NCI-H2107 (cell line): ENCODE measurements at regions not wholly inside any gene's neighbourhood (a gene's known extent, or its start where the extent isn't known, plus 50 kb on each side); places are given as distances from the start of the nearest gene placed in this dataset.

ENCODE experiments used
- DNase-seq: peaks from one replicate; lab custom pipeline; 2025; lab: John Stamatoyannopoulos, UW

- no peak for DNase-seq
Observed at GRCh38 chr16:49127103-49127502, 154.5 kb downstream of the CBLN1 start.

DNA sequence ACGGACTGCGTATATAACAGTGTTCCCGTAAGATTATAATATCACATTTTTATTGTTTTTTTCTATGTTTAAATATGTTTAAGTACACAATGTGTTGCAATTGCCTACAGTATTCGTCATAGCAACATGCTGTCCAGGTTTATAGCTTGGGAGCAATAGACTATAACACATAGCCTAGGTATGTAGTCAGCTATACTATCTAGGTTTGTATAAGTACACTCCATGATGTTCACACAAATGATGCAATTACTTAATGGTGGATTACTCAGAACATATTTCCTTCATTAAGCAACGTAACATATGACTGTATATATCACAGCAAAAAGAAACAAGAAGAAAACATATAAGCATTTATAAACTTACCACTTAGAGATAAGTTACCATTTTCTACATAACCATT, 160.0 kb downstream of the CBLN1 start:
- no peak for DNase-seq

- DNase-seq: no peak
Observed at GRCh38 chr16:49120631-49121030, 161.0 kb downstream of the CBLN1 start.

- no peak for DNase-seq
Observed at GRCh38 chr16:49116873-49117272, 164.8 kb downstream of the CBLN1 start.

GRCh38 chr16:49115956-49116355, 165.7 kb downstream of the CBLN1 start:
- DNase-seq: no peak

- no peak for DNase-seq
Observed at GRCh38 chr16:49112754-49113153, 168.9 kb downstream of the CBLN1 start.

- no peak for DNase-seq
Observed at GRCh38 chr16:49111351-49111750, 170.3 kb downstream of the CBLN1 start.

GRCh38 chr16:49108611-49109010, 173.0 kb downstream of the CBLN1 start:
- peak; percentile 21 for DNase-seq

DNA sequence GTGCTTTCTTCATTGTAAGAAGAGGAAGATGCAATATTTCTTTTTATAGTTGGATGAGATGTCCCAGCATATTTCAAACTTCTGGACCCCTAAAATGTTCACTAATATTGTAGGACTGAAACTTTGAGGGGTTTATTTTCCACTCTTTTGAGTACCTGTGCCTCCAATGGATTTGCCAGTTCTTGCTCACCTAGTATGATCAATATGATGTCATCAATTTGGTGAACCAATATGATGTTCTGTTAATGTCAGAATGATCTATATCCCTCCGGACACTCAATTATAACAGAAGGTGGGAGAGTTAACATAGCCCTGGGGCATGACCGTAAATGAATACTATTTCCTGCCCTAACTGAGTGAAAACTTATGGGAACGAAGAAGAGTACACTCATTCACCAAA, 178.3 kb downstream of the CBLN1 start:
- no peak for DNase-seq

GRCh38 chr16:49101997-49102396, 179.6 kb downstream of the CBLN1 start:
- no peak for DNase-seq

DNA sequence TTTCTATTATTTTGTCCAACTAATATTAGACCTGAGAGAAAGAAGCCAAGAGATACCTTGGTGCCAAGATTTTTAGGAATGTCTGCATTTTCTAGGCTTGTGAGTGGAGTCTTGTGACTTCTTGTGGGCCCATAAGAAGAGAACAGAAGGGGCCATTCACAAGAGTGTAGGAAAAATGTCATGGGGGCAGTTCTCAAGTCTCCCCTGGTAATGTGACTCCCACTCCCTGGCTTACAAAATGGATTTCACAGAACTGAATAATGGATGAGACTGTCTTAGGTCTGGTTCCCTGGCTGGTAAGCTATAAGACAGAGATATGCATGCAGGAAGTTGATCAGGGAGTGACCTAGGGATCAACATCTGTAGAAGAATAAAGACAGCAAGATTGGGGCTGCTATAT, 181.3 kb downstream of the CBLN1 start:
- no peak for DNase-seq

DNA sequence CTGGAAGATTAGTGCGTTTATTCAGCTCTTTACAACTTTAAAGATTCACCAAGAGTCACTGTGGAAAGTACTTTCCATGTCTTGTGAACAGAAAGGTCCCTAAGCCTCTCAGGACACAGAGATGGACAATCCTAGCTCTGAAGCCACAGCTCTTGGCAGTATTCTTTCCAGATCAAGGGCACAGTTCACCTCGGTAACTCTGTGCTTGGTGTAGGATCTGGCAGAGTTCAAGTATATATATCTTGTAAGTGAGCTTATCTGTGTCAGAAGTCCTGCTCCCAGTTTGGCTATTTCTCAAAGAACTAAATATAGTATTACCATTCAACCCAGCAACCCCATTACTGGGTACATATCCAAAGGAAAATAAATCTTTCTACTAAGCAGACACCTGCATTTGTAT, 183.7 kb downstream of the CBLN1 start:
- no peak for DNase-seq

DNA sequence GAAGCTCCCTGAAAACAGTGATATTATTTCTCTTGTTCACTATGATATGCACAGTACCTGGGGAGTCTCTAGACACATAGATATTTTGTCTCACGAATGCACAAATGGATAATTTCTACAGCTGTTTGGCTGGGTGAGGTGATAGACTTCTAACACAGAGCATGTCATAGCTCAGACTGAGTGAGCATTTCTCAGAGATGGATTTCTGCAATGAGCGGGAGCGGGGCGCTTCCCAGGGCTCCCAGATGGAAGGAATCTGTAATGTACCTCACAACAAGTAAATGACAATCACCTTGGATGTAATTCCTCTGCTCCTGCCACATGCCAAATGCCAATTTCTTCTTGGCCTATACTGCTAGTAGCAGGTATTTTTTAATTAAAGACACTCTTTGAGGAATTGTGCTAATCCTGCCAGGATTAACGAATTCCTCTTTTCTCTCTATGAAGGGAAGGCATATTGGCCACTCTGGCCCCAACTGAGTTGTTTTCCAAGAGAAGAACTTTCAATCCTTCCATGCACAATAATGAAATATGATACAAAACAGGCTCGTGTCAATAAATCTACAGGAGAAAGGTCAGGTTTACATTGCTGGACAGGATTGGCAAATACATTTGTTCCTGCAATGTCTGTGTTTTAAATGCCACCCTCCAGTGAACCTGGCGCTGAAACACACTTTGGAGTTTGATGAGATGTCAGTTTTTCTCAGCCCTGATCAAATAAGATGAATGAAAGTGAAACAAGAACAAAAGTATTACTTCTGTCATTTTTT, 185.3 kb downstream of the CBLN1 start:
- no peak for DNase-seq

DNA sequence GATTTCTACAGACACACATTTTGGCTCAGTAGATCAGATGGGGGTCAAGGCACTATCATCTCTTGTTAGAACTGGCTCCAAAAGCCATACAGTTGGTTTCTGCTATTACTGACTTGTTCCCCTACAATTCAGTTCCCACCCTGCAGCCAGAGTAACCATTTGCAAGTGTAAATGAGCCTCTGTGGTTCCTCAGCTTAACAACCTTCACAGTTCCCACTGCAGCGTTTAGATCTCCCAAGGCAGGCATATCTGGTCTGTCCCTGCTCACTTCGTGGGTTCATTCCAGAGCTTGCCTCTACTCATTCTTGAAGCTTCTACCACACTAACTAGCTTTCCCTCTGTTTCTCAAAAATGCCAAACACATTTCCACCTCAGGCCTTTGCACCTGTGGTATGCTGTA, 186.1 kb downstream of the CBLN1 start:
- no peak for DNase-seq

DNA sequence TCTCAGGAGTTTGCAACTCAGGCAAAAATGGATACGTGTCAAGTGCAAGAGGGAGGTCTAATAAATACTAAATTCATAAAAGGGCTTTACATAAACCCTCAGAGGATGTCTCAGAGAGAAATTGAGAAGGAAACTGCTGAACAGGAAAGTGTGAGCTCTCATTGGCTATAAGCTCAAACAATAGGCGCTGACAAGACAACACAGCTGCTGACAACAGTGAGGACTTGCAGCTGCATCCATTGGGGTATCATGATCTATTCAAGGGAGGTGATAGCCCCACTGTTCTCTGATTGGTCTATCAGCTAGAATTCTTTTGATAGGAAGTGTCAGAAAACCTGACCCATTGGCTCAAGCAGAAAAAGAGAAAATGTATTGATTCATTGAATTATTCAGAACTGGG, 187.2 kb downstream of the CBLN1 start:
- no peak for DNase-seq

GRCh38 chr16:49093939-49094338, 187.7 kb downstream of the CBLN1 start:
- no peak for DNase-seq

GRCh38 chr16:49092704-49093103, 188.9 kb downstream of the CBLN1 start:
- DNase-seq: no peak

GRCh38 chr16:49089533-49089932, 192.1 kb downstream of the CBLN1 start:
- DNase-seq: no peak

GRCh38 chr16:49089039-49089438, 192.6 kb downstream of the CBLN1 start:
- DNase-seq: no peak

DNA sequence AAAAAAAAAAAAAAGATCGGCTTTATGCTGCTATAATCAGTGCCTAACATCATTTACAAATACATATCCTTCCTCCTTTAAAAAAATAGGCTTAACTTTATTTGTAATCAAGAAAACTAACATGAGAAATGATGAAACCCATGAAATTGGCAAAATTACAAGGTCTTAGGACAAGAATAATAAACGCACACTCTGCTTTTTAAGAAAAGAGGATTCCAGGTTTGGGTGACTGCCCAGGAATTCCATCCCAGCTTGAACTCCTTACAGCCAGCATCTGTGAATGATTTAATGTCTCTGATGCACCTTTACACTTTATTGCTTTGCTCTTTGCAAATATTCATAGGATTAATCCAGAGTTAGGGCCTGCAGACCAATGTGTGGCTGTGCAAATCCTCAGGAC, 196.0 kb downstream of the CBLN1 start:
- DNase-seq: no peak

GRCh38 chr16:49084628-49085390, 196.8 kb downstream of the CBLN1 start:
- DNase-seq: no peak

GRCh38 chr16:49081554-49081953, 200.1 kb downstream of the CBLN1 start:
- no peak for DNase-seq

- no peak for DNase-seq
Observed at GRCh38 chr16:49081086-49081485, 200.6 kb downstream of the CBLN1 start.

- no peak for DNase-seq
Observed at GRCh38 chr16:49078571-49078970, 203.1 kb downstream of the CBLN1 start.
